HG03354 (cell line): ENCODE measurements at regions not wholly inside any gene's neighbourhood (a gene's known extent, or its start where the extent isn't known, plus 50 kb on each side); places are given as distances from the start of the nearest gene placed in this dataset.
"Not testable (repeated sequence)": the region's sequence is repeated elsewhere in the genome, so short reads cannot be mapped to it uniquely, and the experiment has no call there.

ENCODE experiments used
- ATAC-seq: cut with Tn5 transposase; IDR thresholded peaks from one replicate; pipeline ENCODE4 v1.9.1; 2021; ENCODE audit warnings: mild to moderate bottlenecking; ENCODE audit not compliant: unreplicated experiment, poor library complexity, severe bottlenecking

GRCh38 chr12:124152731-124153130 lies 142.2 kb upstream of the RFLNA start:
- ATAC-seq: no peak

GRCh38 chr12:124153392-124153791 lies 141.5 kb upstream of the RFLNA start:
- no peak for ATAC-seq

GRCh38 chr12:124157406-124157805 lies 137.5 kb upstream of the RFLNA start:
- ATAC-seq: no peak

GRCh38 chr12:124159655-124160054 lies 135.2 kb upstream of the RFLNA start:
- no peak for ATAC-seq

- ATAC-seq: no peak
Observed at GRCh38 chr12:124160097-124160756, 134.7 kb upstream of the RFLNA start.

GRCh38 chr12:124161402-124161801 lies 133.5 kb upstream of the RFLNA start:
- not testable (repeated sequence) for ATAC-seq

- no peak for ATAC-seq
Observed at GRCh38 chr12:124162151-124163110, 132.5 kb upstream of the RFLNA start.

- no peak for ATAC-seq
Observed at GRCh38 chr12:124165695-124166094, 129.2 kb upstream of the RFLNA start.

- no peak for ATAC-seq
Observed at GRCh38 chr12:124167141-124167540, 127.8 kb upstream of the RFLNA start.

GRCh38 chr12:124168016-124168786 lies 126.7 kb upstream of the RFLNA start:
- no peak for ATAC-seq

- no peak for ATAC-seq
Observed at GRCh38 chr12:124169577-124170284, 125.2 kb upstream of the RFLNA start.

GRCh38 chr12:124170760-124171159 lies 124.1 kb upstream of the RFLNA start:
- no peak for ATAC-seq

GRCh38 chr12:124171231-124171979 lies 123.5 kb upstream of the RFLNA start:
- ATAC-seq: no peak

GRCh38 chr12:124172636-124173035 lies 122.3 kb upstream of the RFLNA start:
- ATAC-seq: no peak

- no peak for ATAC-seq
Observed at GRCh38 chr12:124173692-124174091, 121.2 kb upstream of the RFLNA start.

GRCh38 chr12:124174451-124175348 lies 120.2 kb upstream of the RFLNA start:
- ATAC-seq: no peak

- no peak for ATAC-seq
Observed at GRCh38 chr12:124175704-124176103, 119.2 kb upstream of the RFLNA start.
